WERI-Rb-1 (cell line): ENCODE measurements at regions not wholly inside any gene's neighbourhood (a gene's known extent, or its start where the extent isn't known, plus 50 kb on each side); places are given as distances from the start of the nearest gene placed in this dataset.
"Not testable (repeated sequence)": the region's sequence is repeated elsewhere in the genome, so short reads cannot be mapped to it uniquely, and the experiment has no call there.

Experiments used
- DNase-seq: peaks from one replicate; pipeline ENCODE4 v3.0.0-alpha.2; 2020
- H3K27ac ChIP-seq: fragments of 250-450 bp; sonication (Bioruptor Pico); 2 replicates; pipeline ENCODE4 v1.5.1; 2020; ENCODE audit warnings: mild to moderate bottlenecking, moderate library complexity
- H3K27me3 ChIP-seq: fragments of 250-450 bp; sonication (Bioruptor Pico); 2 replicates; pipeline ENCODE4 v1.5.1; 2021; ENCODE audit warnings: mild to moderate bottlenecking, low read depth, moderate library complexity; ENCODE audit not compliant: insufficient read depth, severe bottlenecking
- H3K36me3 ChIP-seq: fragments of 250-450 bp; sonication (Bioruptor Pico); 2 replicates; pipeline ENCODE4 v1.5.1; 2020; ENCODE audit warnings: mild to moderate bottlenecking, moderate library complexity
- H3K4me3 ChIP-seq: 2 replicates; pipeline ENCODE4 v1.5.1; 2011; ENCODE audit warnings: low read depth, mild to moderate bottlenecking, control low read depth, low read length
- H3K9me3 ChIP-seq: fragments of 250-450 bp; sonication (Bioruptor Pico); 2 replicates; pipeline ENCODE4 v1.5.1; 2021; ENCODE audit warnings: mild to moderate bottlenecking, moderate library complexity; ENCODE audit not compliant: severe bottlenecking
- TF ChIP-seq, protein P1 (sequence below): IDR thresholded peaks from 2 replicates; pipeline ENCODE4 v1.5.1; 2011; ENCODE audit warnings: low read depth, mild to moderate bottlenecking, control low read depth, inconsistent platforms, low read length

DNA sequence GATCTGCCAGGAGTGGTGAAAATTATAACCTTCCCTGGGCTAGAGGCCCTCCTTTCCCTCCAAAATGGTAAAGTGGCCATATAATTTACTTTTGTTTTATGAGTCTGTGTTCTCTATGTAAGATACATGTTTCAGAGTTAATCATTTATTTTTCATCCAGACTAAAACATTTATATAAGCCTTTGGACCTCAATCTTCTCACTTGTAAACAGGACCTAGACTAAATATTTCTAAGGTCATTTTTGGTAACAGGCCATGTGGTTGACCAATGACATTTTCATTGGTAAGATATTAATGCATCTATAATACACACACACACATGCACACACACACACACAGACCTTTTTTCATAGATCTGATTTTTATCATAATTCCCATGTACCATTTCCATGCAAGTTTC lies 79.7 kb upstream of the KCTD1 start:
- Histone ChIP-seq H3K4me3 (no peak overlapping the region), H3K27ac (no peak overlapping the region), H3K27me3 (no peaks in the 10 kb centered on the region), H3K9me3 (peaks cover 9% of the 10 kb centered on the region), H3K36me3 (no peaks in the 10 kb centered on the region)
- DNase-seq, result no peak
- TF ChIP-seq, protein P1, sequence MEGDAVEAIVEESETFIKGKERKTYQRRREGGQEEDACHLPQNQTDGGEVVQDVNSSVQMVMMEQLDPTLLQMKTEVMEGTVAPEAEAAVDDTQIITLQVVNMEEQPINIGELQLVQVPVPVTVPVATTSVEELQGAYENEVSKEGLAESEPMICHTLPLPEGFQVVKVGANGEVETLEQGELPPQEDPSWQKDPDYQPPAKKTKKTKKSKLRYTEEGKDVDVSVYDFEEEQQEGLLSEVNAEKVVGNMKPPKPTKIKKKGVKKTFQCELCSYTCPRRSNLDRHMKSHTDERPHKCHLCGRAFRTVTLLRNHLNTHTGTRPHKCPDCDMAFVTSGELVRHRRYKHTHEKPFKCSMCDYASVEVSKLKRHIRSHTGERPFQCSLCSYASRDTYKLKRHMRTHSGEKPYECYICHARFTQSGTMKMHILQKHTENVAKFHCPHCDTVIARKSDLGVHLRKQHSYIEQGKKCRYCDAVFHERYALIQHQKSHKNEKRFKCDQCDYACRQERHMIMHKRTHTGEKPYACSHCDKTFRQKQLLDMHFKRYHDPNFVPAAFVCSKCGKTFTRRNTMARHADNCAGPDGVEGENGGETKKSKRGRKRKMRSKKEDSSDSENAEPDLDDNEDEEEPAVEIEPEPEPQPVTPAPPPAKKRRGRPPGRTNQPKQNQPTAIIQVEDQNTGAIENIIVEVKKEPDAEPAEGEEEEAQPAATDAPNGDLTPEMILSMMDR, result no peak

- Histone ChIP-seq H3K27me3 (no peaks in the 10 kb centered on the region), H3K27ac (no peak overlapping the region), H3K9me3 (peaks cover 9% of the 10 kb centered on the region), H3K36me3 (no peaks in the 10 kb centered on the region), H3K4me3 (no peak overlapping the region)
- TF ChIP-seq, protein P1, result no peak
- DNase-seq, result no peak
Observed at GRCh38 chr18:26624443-26624842, 76.1 kb upstream of the KCTD1 start.

- not testable (repeated sequence) for H3K27ac ChIP-seq, H3K4me3 ChIP-seq, H3K9me3 ChIP-seq, DNase-seq, H3K36me3 ChIP-seq, H3K27me3 ChIP-seq
Observed at GRCh38 chr18:26623314-26623713, 75.0 kb upstream of the KCTD1 start.

GRCh38 chr18:26621161-26622026 lies 73.0 kb upstream of the KCTD1 start:
- TF ChIP-seq, protein P1, result peak; percentile 81
- no peak overlapping the region for H3K27ac ChIP-seq
- peak overlapping the region; percentile 60 for H3K4me3 ChIP-seq
- peak; percentile 62 for DNase-seq
- peaks cover 9% of the 10 kb centered on the region for H3K9me3 ChIP-seq
- no peaks in the 10 kb centered on the region for H3K27me3 ChIP-seq
- H3K36me3 ChIP-seq, result no peaks in the 10 kb centered on the region

DNA sequence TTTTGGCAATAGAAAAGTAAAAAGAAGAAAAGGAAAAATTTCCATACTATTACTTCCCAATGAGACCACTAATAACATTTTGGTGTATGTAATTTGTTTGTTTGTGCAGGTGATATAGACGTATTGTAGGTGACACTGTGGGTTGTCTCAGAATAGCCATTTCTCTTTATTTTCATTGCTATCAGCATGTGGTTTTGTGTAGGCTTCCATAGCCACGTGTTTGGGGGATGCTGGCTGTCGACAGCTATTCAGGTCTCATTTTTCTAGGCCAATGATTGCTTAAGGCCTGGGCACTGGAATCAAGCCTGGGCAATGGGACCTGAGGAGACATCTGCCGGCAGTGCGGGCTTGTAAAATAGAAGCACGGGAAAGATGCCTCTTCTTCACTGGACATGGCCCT lies 71.0 kb upstream of the KCTD1 start:
- H3K27me3 ChIP-seq, result no peaks in the 10 kb centered on the region
- H3K36me3 ChIP-seq, result no peaks in the 10 kb centered on the region
- no peak overlapping the region for H3K4me3 ChIP-seq
- TF ChIP-seq, protein P1, result no peak
- H3K27ac ChIP-seq, result no peak overlapping the region
- H3K9me3 ChIP-seq, result peaks cover 4% of the 10 kb centered on the region
- no peak for DNase-seq

DNA sequence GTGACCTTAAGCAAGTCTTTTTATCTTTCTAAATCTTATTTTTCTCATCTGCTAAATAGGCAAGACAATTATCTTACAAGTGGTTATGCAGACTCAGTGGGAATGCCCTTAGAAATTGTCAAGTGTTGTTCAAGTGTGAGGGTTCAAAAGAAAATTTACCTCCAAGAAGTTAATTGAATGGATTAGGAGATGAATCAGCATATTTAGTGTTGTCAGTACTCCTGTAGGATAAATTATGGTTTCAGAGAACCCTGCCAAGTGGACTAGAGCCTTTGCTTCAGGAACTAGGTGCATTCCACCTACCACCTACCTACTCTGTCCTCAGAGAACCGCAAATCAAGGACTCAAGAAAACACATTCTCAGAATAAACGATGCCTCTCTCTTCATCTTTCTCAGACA lies 69.8 kb upstream of the KCTD1 start:
- Histone ChIP-seq H3K4me3 (no peak overlapping the region), H3K27me3 (no peaks in the 10 kb centered on the region), H3K9me3 (no peaks in the 10 kb centered on the region), H3K36me3 (no peaks in the 10 kb centered on the region), H3K27ac (no peak overlapping the region)
- DNase-seq, result no peak
- TF ChIP-seq, protein P1, result no peak
